ENCODE measurements at regions not wholly inside any gene's neighbourhood (a gene's known extent, or its start where the extent isn't known, plus 50 kb on each side); places are given as distances from the start of the nearest gene placed in this dataset.
A peak's percentile ranks its signal among the peaks of the same experiment; 100 is the strongest.

- Histone ChIP-seq H3K27ac (no peak overlapping the region), H3K36me3 (no peaks in the 10 kb centered on the region), H3K4me3 (no peak overlapping the region), H3K9me3 (no peaks in the 10 kb centered on the region), H3K4me1 (peaks cover under 1 to 13% of the 10 kb centered on the region in 2 donors), H3K27me3 (no peaks in the 10 kb centered on the region)
- TF ChIP-seq CTCF (IDR thresholded peaks at IDR 0.05): no peak
- no peak for ATAC-seq
- DNase-seq: no peak
- intact Hi-C loops (cut with DNase I): no loop called here
These were observed 362.7 kb downstream of the GADD45G start for GRCh38 chr9:89967527-89967926.

- no peak for TF ChIP-seq CTCF (IDR thresholded peaks at IDR 0.05)
- H3K9me3 ChIP-seq: no peaks in the 10 kb centered on the region
- H3K27me3 ChIP-seq: no peaks in the 10 kb centered on the region
- H3K27ac ChIP-seq: no peak overlapping the region
- peaks cover 0 to 5% of the 10 kb centered on the region in 2 donors for H3K4me1 ChIP-seq
- intact Hi-C loops (cut with DNase I): no loop called here
- no peak overlapping the region for H3K4me3 ChIP-seq
- ATAC-seq (peak; percentile 71), DNase-seq (no peak)
- no peaks in the 10 kb centered on the region for H3K36me3 ChIP-seq
These were observed 364.4 kb downstream of the GADD45G start for GRCh38 chr9:89969156-89969675.

- Histone ChIP-seq H3K36me3 (no peaks in the 10 kb centered on the region), H3K27ac (no peak overlapping the region), H3K4me1 (no peaks in the 10 kb centered on the region), H3K27me3 (no peaks in the 10 kb centered on the region), H3K4me3 (no peak overlapping the region), H3K9me3 (no peaks in the 10 kb centered on the region)
- intact Hi-C loops (cut with DNase I): no loop called here
- ATAC-seq (peak; percentile 72), DNase-seq (peak in 1 of 4 donors; percentile 42)
- no peak for TF ChIP-seq CTCF (IDR thresholded peaks at IDR 0.05)
These were observed 365.2 kb downstream of the GADD45G start for GRCh38 chr9:89969881-89970639.

- H3K4me3 ChIP-seq: no peak overlapping the region
- no peaks in the 10 kb centered on the region for H3K27me3 ChIP-seq
- H3K27ac ChIP-seq: no peak overlapping the region
- intact Hi-C loops (cut with DNase I): no loop called here
- no peaks in the 10 kb centered on the region for H3K4me1 ChIP-seq
- no peaks in the 10 kb centered on the region for H3K36me3 ChIP-seq
- DNase-seq: no peak
- no peaks in the 10 kb centered on the region for H3K9me3 ChIP-seq
- ATAC-seq: no peak
- TF ChIP-seq CTCF (IDR thresholded peaks at IDR 0.05): no peak
These were observed 365.9 kb downstream of the GADD45G start for GRCh38 chr9:89970701-89971100.

GRCh38 chr9:89972535-89972934 lies 367.7 kb downstream of the GADD45G start:
- no peak for TF ChIP-seq CTCF (IDR thresholded peaks at IDR 0.05)
- H3K4me3 ChIP-seq: no peak overlapping the region
- H3K27ac ChIP-seq: no peak overlapping the region
- DNase-seq: no peak
- no peaks in the 10 kb centered on the region for H3K36me3 ChIP-seq
- no peaks in the 10 kb centered on the region for H3K9me3 ChIP-seq
- intact Hi-C loops (cut with DNase I): no loop called here
- no peak for ATAC-seq
- no peaks in the 10 kb centered on the region for H3K27me3 ChIP-seq
- no peaks in the 10 kb centered on the region for H3K4me1 ChIP-seq
